SKM-1 treated with dmso at 0.1 percent for 144 hours (cell line): ENCODE measurements at regions not wholly inside any gene's neighbourhood (a gene's known extent, or its start where the extent isn't known, plus 50 kb on each side); places are given as distances from the start of the nearest gene placed in this dataset.

Experiments
- DNase-seq: peaks from one replicate; lab custom pipeline; 2025; ENCODE audit not compliant: unreplicated experiment; lab: John Stamatoyannopoulos, UW

DNA sequence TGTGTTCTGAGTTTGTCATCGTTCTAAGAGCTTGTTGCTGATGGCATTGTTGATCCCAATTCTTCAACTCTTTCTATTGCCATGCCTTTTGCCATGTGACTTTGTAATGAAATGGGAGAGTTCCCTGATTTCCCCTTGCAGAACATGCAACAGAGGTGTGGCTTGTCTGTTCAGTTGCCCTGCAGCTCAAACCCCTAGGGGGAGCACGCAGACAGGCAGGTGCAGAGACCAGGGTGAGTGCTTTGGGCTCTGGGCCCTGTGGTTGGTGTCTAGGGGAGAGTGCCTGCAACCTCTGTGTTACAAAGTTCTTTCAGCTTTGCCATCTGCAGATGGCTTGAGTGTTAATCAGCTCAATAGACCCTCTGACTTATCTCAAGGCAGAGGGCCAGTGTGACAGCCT, 332.7 kb downstream of the MID1IP1 start:
- no peak for DNase-seq

- no peak for DNase-seq
These were observed 336.2 kb downstream of the MID1IP1 start for GRCh38 chrX:39137363-39137954.

GRCh38 chrX:39140581-39140980, 339.3 kb downstream of the MID1IP1 start:
- no peak for DNase-seq

- peak; percentile 59 for DNase-seq
These were observed 343.1 kb downstream of the MID1IP1 start for GRCh38 chrX:39144323-39144722.

GRCh38 chrX:39144956-39145355, 343.7 kb downstream of the MID1IP1 start:
- peak; percentile 57 for DNase-seq

GRCh38 chrX:39145859-39146258, 344.6 kb downstream of the MID1IP1 start:
- no peak for DNase-seq

GRCh38 chrX:39149761-39150160, 348.5 kb downstream of the MID1IP1 start:
- DNase-seq = peak; percentile 28

DNA sequence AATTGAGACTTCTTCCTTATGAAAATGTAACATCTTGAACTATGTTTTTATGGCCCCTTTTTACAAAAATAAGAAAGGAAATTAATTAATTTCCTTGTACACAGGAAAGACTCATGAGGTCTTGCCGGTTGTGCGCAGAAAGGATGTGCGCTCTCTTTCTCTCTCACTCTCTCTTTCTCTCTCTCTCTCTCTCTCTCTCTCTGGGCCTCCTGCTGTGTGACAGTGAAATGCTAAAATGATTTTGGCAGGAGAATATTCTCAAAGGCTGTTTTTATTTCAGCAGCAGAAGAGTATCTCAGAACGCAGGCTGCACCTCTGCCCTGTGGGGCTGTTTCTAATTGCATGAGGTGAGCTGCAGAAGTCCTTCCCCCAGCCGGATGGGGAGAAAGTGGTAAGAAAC, 349.0 kb downstream of the MID1IP1 start:
- no peak for DNase-seq

- no peak for DNase-seq
These were observed 349.4 kb downstream of the MID1IP1 start for GRCh38 chrX:39150621-39151020.

DNA sequence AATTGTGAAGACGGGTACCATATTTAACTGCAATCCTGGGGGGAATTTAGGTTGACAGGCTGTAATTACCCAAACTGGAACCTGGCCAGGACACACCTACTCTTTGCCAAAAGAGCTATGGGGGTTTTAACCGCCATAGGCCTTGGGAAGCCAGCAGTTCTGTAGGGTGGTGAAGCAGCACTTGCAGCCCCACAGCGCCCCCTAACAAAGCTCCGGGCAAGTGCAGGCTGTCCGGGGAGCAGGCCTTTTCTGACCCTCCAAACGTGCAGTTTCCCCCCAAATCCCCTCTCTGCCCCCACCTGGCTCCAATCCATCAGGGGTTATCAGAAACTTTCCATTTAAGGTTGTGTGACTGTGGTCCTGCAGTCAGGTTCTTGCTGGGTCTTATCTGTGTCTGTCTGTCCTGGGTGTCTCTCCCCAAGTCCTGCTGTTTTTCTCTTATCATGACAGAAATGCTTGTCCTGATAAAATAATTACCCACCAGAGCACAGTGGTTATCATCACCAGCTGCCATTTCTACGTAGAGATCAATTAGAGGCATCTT, 350.9 kb downstream of the MID1IP1 start:
- peak; percentile 3 for DNase-seq

DNA sequence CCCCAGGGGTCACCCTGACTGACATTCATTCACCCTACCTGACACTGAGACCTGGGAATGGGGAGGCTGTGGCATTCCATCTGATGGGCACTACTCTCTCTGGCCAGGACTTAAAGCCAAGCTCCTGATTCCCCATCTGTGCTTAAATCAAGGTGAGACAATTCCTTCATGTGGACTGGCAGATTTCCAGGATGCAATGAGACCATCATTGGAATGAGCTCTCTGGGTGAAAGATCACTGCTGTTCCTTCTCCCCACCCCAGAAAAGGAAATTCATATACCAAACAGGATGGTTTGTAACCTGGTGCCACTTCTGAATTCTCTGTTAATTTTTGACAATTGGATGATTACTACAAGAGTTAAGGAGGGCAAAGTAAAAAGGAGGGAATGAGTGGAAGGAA, 354.8 kb downstream of the MID1IP1 start:
- no peak for DNase-seq

DNA sequence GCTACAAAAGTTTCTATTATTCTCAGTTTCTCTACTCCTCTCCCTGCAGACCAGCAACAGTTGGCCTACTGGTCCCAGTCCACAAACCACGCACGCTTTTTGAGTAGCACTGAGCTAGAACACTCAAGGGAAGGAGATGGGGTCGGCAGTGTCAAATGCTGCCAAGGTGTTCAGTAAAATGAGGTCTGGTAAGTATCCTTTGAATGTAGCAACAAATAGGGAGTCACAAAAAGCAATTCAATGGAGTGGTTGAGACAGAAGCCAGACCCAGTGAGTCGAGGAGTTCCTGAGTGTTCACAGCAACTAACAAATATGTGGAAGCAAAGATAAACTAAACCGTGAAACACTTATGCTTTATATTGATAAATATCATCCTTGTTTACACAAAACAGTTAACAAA, 355.7 kb downstream of the MID1IP1 start:
- no peak for DNase-seq

GRCh38 chrX:39157796-39158195, 356.5 kb downstream of the MID1IP1 start:
- no peak for DNase-seq

GRCh38 chrX:39158801-39159657, 357.8 kb downstream of the MID1IP1 start:
- DNase-seq = peak; percentile 7

- DNase-seq = no peak
These were observed 358.8 kb downstream of the MID1IP1 start for GRCh38 chrX:39159921-39160507.

DNA sequence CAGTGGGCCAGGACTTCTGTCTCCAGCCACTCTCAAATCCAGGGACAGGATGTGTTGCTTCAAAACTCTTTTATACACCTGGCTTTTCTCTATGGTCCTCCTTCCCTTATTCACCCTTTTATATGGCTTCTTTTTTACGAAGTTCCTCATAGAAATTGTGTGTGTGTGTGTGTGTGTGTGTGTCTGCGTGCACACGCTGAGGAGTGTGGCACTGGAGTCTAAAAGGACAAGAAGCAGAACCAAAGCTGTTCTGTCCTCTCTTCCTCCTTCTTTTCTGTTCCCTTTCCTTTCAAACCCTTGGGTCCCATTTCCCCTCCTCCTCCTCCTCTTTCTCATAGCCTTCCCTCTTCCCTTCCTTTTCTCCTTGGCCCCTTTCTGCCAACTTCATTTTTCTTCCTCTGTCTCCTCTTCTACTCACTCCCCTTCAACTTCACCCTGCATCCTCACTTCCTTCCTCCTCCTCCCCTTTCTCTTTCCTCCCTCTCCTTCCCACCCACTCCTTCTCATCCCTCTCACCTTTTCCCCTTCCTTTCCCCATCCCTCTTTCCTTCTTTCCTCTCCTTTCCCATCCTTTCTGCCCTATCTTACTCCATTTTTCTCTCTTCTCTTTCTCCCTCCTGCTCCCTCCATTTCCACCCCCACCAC, 360.5 kb downstream of the MID1IP1 start:
- DNase-seq = no peak

- no peak for DNase-seq
These were observed 361.1 kb downstream of the MID1IP1 start for GRCh38 chrX:39162322-39162735.

GRCh38 chrX:39163581-39164126, 362.4 kb downstream of the MID1IP1 start:
- DNase-seq = no peak

- DNase-seq = no peak
These were observed 363.0 kb downstream of the MID1IP1 start for GRCh38 chrX:39164212-39164611.

DNA sequence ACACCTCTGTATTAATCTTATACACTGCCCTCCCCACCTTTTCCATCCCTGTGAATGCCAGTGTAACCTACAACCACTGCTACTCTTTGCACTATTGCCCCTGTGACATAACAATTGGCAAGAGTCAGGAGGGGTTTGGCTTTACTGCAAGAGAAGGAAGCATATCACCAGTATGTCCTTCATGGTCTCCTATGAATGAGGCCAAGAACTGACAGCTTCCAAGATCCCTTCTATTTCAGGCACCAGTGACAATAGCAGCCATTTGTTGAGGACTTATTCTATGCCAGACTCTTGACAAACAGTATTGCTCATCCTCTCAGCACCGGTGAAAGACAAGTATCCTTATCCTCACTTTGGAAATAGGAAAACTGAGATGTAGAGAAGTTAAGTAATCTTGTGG, 363.9 kb downstream of the MID1IP1 start:
- DNase-seq = no peak

GRCh38 chrX:39165773-39166172, 364.5 kb downstream of the MID1IP1 start:
- no peak for DNase-seq
